Activated naive CD8-positive, alpha-beta T cell treated with anti-CD3 and anti-CD28 coated beads, Interleukin-2, amount 50 U/mL, for 24 hours (primary cell): ENCODE measurements at regions not wholly inside any gene's neighbourhood (a gene's known extent, or its start where the extent isn't known, plus 50 kb on each side); places are given as distances from the start of the nearest gene placed in this dataset.

Source experiments
- ATAC-seq: fragments of 150-1000 bp; cut with Tn5 transposase; one replicate; pipeline ENCODE4 v1.10.0; 2021
- DNase-seq: peaks from one replicate; pipeline ENCODE4 v3.0.0; 2021
- H3K27ac Mint-ChIP-seq: one replicate; pipeline ENCODE4 v1.8.0; 2021; ENCODE audit warnings: mild to moderate bottlenecking, mixed read lengths
- H3K27me3 Mint-ChIP-seq: one replicate; pipeline ENCODE4 v1.8.0; 2021; ENCODE audit warnings: mixed read lengths
- H3K36me3 Mint-ChIP-seq: one replicate; pipeline ENCODE4 v1.8.0; 2021; ENCODE audit warnings: low read depth, mixed read lengths
- H3K4me1 Mint-ChIP-seq: one replicate; pipeline ENCODE4 v1.8.0; 2021; ENCODE audit warnings: mixed read lengths
- H3K4me3 Mint-ChIP-seq: one replicate; pipeline ENCODE4 v1.8.0; 2021; ENCODE audit warnings: mild to moderate bottlenecking, moderate library complexity, mixed read lengths
- H3K9me3 Mint-ChIP-seq: one replicate; pipeline ENCODE4 v1.8.0; 2021; ENCODE audit warnings: mixed read lengths

DNA sequence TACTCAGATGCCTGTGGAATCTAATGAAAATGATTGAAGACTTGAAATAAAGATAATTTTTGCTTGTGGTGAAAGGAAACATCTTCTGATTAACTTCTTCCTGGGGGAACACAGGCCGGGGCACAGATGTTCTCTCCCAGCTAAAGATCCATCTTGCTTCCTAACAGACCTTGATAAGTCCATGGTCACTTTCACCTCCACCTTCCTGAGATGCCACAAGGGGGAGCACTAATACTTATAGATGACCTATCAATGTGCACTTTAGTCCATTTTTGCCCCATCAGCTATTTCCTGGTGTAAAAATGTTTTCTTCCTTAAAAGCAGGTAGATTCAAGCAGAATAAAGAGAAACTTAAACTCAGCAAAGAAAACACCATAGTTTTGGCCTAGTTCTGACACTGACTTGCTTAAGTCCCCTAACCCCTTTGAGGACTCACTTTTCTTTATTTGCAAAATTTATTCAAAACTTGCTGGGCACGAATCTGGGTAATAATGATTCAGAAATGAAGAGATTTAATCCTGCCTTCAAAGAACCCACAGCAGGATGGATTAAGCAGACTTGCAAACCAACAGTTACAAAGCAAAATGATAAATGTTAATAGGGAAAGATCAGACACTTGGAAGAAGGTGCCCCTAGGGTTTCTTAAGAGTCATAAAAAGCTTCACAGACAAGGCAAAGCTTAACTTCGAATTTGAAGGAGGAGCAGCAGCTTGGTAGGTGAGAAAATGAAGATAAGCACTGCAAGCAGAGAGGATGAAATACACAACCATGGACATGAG lies 158.7 kb downstream of the RAB38 start:
- Mint-ChIP-seq H3K27ac (no peak overlapping the region), H3K9me3 (no peaks in the 10 kb centered on the region), H3K4me1 (no peaks in the 10 kb centered on the region), H3K4me3 (no peak overlapping the region), H3K27me3 (no peaks in the 10 kb centered on the region), H3K36me3 (no peaks in the 10 kb centered on the region)
- DNase-seq (peak; percentile 50), ATAC-seq (peak; percentile 68)

DNA sequence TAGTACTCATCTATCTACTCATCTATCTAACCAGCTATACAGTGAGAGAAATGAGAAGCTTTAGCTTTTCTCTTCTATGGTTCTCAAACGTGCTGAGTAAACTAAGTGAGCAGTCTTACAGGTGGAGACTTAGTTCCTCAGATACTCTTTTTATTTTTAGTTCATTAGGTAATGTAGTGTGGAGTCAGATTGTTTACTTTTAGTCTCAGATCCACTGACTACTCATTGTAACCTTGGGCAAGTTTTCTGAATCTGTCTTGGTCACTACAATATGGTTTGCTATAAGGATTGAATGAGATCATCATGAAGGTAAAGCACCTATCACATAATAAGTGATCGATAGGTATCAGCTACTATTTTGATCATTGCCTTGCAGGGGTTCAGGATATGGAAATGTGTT lies 160.1 kb downstream of the RAB38 start:
- H3K4me1 Mint-ChIP-seq: no peaks in the 10 kb centered on the region
- H3K27ac Mint-ChIP-seq: no peak overlapping the region
- no peaks in the 10 kb centered on the region for H3K27me3 Mint-ChIP-seq
- H3K9me3 Mint-ChIP-seq: no peaks in the 10 kb centered on the region
- DNase-seq: no peak
- H3K36me3 Mint-ChIP-seq: no peaks in the 10 kb centered on the region
- no peak overlapping the region for H3K4me3 Mint-ChIP-seq
- ATAC-seq: no peak

DNA sequence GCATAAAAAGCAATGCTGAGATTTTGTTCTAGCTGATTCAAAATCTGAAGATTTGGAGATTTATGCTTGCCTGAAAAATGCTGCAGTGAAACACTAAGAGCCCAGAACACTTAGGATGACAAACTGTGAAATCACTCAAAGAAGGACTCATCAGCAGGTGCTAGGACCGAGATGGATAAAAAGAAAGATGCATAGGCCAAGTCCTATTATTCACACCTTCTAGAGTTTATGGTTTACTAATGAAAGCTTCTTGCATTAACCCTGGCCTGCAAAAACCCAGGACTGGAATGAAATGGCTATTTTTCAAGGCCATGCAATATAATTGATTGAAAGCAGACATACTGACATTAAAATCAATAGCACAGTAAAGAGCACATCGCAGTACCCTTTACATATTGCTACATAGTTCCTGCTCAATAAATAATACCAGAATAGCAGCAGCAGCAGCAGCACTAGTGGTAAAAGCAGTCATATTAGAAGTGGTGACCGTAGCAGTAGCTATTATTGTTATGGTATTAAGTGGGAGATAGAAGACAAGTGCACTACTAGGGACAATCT lies 161.7 kb downstream of the RAB38 start:
- no peak overlapping the region for H3K4me3 Mint-ChIP-seq
- no peaks in the 10 kb centered on the region for H3K9me3 Mint-ChIP-seq
- no peak overlapping the region for H3K27ac Mint-ChIP-seq
- no peaks in the 10 kb centered on the region for H3K4me1 Mint-ChIP-seq
- no peak for ATAC-seq
- peaks cover 1% of the 10 kb centered on the region for H3K27me3 Mint-ChIP-seq
- DNase-seq: no peak
- H3K36me3 Mint-ChIP-seq: no peaks in the 10 kb centered on the region

DNA sequence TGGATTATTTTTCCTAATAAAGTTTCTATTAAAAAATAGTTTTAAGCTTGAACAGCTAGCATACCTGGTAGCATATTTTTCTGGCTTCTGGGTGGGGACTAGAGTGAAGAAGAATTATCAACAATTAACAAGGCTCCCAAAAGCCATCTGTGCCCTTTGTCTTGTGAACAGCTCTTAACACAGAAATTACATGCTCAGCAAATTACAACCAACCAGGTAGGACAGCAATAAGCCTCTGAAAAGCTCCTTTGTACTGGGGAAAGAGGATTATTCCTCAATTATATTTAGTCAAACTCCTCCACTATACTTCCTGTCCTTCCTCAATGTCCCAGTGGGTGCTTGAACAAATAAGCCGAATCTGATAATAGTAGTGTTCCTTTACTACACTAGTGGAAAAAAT lies 162.8 kb downstream of the RAB38 start:
- no peaks in the 10 kb centered on the region for H3K36me3 Mint-ChIP-seq
- H3K4me3 Mint-ChIP-seq: no peak overlapping the region
- no peaks in the 10 kb centered on the region for H3K4me1 Mint-ChIP-seq
- H3K9me3 Mint-ChIP-seq: no peaks in the 10 kb centered on the region
- DNase-seq (no peak), ATAC-seq (no peak)
- H3K27ac Mint-ChIP-seq: no peak overlapping the region
- H3K27me3 Mint-ChIP-seq: peaks cover 1% of the 10 kb centered on the region

DNA sequence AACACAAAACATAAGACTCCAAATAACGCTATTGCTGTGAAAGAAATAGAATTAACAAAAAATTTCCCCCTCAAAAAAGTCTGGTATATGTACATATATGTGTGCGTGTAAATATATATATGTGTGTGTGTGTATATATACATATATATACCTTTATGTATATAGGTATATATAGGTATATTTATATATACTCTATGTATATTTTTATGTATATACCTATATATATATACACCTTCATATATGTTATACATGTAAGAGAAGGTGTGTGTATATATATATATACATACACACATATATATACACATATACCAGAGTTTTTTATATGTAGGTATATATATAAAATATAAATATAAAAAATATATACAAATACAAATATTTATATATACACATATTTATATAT lies 199.2 kb downstream of the RAB38 start:
- peaks cover 2% of the 10 kb centered on the region for H3K27me3 Mint-ChIP-seq
- H3K4me1 Mint-ChIP-seq: no peaks in the 10 kb centered on the region
- H3K27ac Mint-ChIP-seq: no peak overlapping the region
- H3K36me3 Mint-ChIP-seq: no peaks in the 10 kb centered on the region
- DNase-seq (no peak), ATAC-seq (no peak)
- H3K9me3 Mint-ChIP-seq: no peaks in the 10 kb centered on the region
- H3K4me3 Mint-ChIP-seq: no peak overlapping the region

DNA sequence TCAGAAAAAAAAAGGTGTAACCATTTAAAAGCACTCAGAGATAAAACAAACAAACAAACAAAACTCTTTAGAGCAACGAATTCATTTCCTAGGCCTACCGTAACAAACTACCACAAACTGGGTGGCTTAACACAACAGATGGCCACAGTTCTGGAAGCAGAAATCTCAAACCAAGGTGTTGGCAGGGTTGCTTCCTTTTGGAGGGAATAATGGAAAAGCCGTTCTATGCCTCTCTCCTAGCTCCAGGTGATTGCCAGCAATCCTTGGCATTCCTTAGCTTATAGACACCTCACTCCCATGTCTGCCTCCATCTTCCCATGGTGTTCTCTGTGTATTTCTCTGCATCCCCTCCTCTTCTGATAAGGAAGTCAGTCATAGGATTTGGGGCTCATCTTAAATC lies 200.4 kb downstream of the RAB38 start:
- ATAC-seq (no peak), DNase-seq (no peak)
- H3K4me1 Mint-ChIP-seq: no peaks in the 10 kb centered on the region
- H3K36me3 Mint-ChIP-seq: no peaks in the 10 kb centered on the region
- no peak overlapping the region for H3K27ac Mint-ChIP-seq
- H3K4me3 Mint-ChIP-seq: no peak overlapping the region
- no peaks in the 10 kb centered on the region for H3K9me3 Mint-ChIP-seq
- H3K27me3 Mint-ChIP-seq: peaks cover 4% of the 10 kb centered on the region

DNA sequence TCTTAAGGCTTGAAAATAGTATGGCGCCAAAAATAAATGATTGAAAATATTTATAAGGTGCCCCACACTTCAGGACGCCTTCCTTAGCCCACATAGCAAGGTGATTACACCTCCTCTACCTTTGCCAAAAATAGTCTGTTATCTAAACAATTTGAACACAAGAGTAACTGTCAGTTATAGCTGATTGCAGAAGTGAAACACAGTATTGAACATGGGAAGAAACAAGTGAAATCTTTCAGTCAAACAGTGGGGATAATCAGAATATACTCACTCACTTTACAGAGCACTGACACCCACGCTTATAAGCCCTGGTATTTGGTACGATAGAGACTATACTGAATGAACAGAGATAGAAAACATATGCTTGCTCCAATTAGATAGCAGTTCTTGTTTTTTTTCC lies 203.1 kb downstream of the RAB38 start:
- peaks cover 4% of the 10 kb centered on the region for H3K27me3 Mint-ChIP-seq
- no peaks in the 10 kb centered on the region for H3K4me1 Mint-ChIP-seq
- H3K4me3 Mint-ChIP-seq: no peak overlapping the region
- DNase-seq (no peak), ATAC-seq (no peak)
- H3K27ac Mint-ChIP-seq: no peak overlapping the region
- H3K9me3 Mint-ChIP-seq: no peaks in the 10 kb centered on the region
- no peaks in the 10 kb centered on the region for H3K36me3 Mint-ChIP-seq

DNA sequence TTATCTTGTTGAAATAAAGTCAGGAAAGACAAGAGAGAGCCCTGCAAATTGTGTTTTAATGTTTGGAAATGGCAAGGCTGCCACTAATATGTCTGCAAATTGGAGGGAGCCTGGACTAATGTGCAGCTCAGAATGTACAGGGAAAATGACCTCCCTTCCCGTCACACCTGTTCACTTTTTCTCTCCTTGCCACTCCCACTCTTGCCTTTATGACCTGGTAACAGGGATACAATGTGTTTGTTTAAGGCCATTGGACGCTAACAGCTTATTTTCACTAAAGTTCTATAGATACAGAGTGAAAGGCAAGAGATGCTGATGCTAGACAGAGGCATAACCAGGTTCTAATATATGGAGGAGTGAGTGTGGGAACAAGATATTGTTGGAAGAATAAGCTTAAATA lies 203.9 kb downstream of the RAB38 start:
- no peak for ATAC-seq
- H3K36me3 Mint-ChIP-seq: no peaks in the 10 kb centered on the region
- H3K4me1 Mint-ChIP-seq: no peaks in the 10 kb centered on the region
- H3K9me3 Mint-ChIP-seq: no peaks in the 10 kb centered on the region
- peaks cover 4% of the 10 kb centered on the region for H3K27me3 Mint-ChIP-seq
- no peak overlapping the region for H3K4me3 Mint-ChIP-seq
- no peak overlapping the region for H3K27ac Mint-ChIP-seq
- no peak for DNase-seq

DNA sequence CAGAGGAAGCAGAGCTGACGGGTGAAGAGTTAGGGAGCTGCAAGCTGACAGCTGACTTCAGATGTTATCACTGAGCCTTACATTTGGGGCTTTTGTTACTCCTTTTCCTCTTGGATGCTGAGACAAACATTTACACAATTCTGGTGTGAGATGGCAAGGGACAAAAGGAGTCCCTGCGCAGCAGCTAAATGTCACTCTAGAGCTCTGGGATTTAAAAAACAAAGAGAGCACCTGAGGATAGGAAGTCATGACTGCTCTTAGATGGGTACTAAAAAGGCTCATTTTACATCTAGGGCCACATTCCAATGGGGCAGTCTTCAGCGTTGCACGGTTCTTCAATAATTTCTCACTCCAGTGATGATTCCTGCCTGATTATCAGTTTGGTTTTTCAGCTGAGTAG lies 204.5 kb downstream of the RAB38 start:
- H3K4me1 Mint-ChIP-seq: no peaks in the 10 kb centered on the region
- H3K36me3 Mint-ChIP-seq: no peaks in the 10 kb centered on the region
- no peak overlapping the region for H3K27ac Mint-ChIP-seq
- H3K9me3 Mint-ChIP-seq: no peaks in the 10 kb centered on the region
- no peak for ATAC-seq
- no peak overlapping the region for H3K4me3 Mint-ChIP-seq
- H3K27me3 Mint-ChIP-seq: peaks cover 4% of the 10 kb centered on the region
- DNase-seq: no peak

DNA sequence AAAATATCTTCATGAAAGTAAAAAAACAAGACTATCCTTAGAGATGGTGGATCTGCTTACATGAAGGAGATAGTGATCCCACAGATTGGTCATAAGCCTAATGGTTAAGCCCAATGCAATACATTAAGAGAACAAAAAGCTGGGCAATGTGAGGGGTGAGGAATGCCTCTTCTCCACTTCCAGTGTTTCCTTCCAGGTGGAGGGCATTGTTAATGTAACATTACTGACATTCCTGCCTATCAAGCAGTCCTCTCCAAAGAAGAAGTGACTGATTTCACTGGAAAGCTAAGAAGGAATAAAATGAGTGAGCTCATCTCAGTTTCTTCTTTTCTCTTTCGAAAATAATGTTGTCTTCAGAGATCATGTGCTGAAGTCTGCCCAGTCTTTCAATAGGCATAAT lies 207.8 kb downstream of the RAB38 start:
- H3K9me3 Mint-ChIP-seq: no peaks in the 10 kb centered on the region

DNA sequence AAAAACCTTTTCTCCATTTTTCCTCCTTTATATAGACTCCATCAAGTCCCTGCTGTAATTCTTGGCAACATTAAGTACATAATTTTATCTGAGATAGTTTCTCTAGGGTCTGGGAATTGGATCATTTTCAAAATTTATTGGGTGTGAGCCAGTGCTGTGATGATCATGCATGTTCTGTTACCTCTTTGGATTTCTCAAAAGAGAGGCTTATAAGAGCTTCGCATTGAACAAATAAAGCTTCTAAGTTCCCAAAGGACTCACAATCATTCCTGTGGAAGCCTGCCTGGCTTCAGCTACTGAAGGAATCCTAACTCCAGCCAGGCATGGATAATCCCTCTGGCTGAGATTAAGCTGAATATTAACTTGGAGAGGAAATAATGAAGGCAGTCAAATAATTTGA lies 208.5 kb downstream of the RAB38 start:
- Mint-ChIP-seq H3K27me3 (peaks cover 2% of the 10 kb centered on the region), H3K4me1 (no peaks in the 10 kb centered on the region), H3K36me3 (no peaks in the 10 kb centered on the region), H3K4me3 (no peak overlapping the region), H3K27ac (no peak overlapping the region), H3K9me3 (no peaks in the 10 kb centered on the region)
- no peak for ATAC-seq
- no peak for DNase-seq

More for the DNA sequence above, 207.8 kb downstream of the RAB38 start:
- Mint-ChIP-seq H3K4me3 (no peak overlapping the region), H3K4me1 (no peaks in the 10 kb centered on the region), H3K27me3 (peaks cover 2% of the 10 kb centered on the region), H3K27ac (no peak overlapping the region), H3K36me3 (no peaks in the 10 kb centered on the region)
- DNase-seq (no peak), ATAC-seq (no peak)

DNA sequence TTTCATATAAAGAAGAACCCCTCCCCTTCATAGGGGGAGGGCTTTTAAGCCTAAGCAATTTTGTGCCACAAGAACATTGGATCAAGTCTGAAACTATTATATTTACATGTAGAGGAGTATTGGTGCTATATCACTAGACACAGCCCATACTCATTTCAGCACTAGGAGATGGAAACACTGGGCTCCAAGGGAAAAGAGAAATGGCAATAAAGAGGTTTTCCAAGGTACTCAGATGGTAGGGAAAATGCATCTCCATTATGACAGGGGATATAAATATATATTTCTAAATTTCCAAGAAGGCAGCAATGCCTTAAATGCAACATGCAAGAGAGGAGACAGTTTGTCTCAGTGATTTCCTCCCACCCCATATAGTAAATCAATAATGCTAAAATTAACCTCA lies 209.0 kb downstream of the RAB38 start:
- peaks cover 2% of the 10 kb centered on the region for H3K27me3 Mint-ChIP-seq
- no peaks in the 10 kb centered on the region for H3K4me1 Mint-ChIP-seq
- no peaks in the 10 kb centered on the region for H3K36me3 Mint-ChIP-seq
- H3K9me3 Mint-ChIP-seq: no peaks in the 10 kb centered on the region
- ATAC-seq: no peak
- DNase-seq: no peak
- H3K27ac Mint-ChIP-seq: no peak overlapping the region
- no peak overlapping the region for H3K4me3 Mint-ChIP-seq

DNA sequence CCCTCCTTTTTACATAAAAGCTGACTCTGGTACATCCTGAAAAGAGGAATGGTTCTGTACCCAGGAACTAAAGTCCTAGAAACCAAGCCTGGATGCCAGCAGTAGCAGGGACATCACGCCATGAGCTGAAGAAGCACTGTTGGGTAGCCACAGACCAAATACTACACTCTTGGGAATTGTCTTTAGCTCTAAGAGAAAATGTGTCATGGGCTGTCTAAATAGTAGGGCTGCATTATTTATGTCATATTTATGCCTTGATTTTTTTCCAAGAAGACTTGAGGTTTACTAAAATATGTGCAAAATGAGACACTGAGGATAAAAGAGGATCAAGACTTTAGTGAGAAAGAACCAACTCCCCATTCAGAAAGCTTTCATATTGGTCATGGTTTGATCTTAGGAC lies 213.6 kb downstream of the RAB38 start:
- H3K27me3 Mint-ChIP-seq: no peaks in the 10 kb centered on the region
- H3K4me1 Mint-ChIP-seq: no peaks in the 10 kb centered on the region
- DNase-seq (no peak), ATAC-seq (no peak)
- H3K4me3 Mint-ChIP-seq: no peak overlapping the region
- no peaks in the 10 kb centered on the region for H3K36me3 Mint-ChIP-seq
- no peaks in the 10 kb centered on the region for H3K9me3 Mint-ChIP-seq
- no peak overlapping the region for H3K27ac Mint-ChIP-seq

DNA sequence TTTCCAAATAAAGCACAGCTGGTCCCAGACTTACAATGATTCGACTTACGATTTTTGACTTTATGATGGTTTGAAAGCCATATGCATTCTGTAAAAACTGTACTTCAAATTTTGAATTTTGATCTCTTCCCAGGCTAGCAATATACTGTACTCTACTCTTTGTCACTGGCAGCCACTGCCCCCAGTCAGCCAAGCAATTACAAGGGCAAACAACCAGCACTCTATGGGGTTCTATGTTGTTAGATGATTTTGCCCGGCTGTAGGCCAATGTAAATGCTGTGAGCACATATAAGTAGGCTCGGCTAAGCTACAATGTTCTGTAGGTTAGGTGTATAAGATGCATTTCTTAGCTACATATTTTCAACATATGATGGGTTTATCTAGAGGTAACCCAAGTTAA lies 217.3 kb downstream of the RAB38 start:
- H3K36me3 Mint-ChIP-seq: no peaks in the 10 kb centered on the region
- H3K9me3 Mint-ChIP-seq: no peaks in the 10 kb centered on the region
- H3K4me3 Mint-ChIP-seq: no peak overlapping the region
- peaks cover 6% of the 10 kb centered on the region for H3K27me3 Mint-ChIP-seq
- no peak for ATAC-seq
- no peak overlapping the region for H3K27ac Mint-ChIP-seq
- DNase-seq: no peak
- no peaks in the 10 kb centered on the region for H3K4me1 Mint-ChIP-seq

DNA sequence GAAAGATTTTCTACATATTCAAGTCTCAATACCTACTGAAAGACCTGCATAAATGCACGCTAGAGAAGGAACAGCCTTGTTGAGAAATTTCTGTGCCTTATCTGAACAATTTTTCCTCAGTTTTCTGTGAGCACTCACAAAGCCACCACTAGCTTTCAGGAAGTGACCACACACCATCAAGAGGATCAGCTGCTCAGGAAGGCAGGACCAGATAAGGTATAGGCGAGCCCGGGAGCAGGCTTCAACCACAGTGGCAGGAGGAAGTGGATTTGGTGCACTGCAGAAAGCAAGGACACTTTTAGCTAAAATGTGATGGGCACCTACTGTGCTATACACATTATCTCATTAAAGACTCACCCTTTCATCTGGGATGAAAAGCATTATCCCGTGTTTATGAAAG lies 220.8 kb downstream of the RAB38 start:
- no peak for DNase-seq
- H3K36me3 Mint-ChIP-seq: no peaks in the 10 kb centered on the region
- no peaks in the 10 kb centered on the region for H3K4me1 Mint-ChIP-seq
- no peak overlapping the region for H3K4me3 Mint-ChIP-seq
- ATAC-seq: no peak
- H3K27ac Mint-ChIP-seq: no peak overlapping the region
- H3K9me3 Mint-ChIP-seq: peaks cover 4% of the 10 kb centered on the region
- peaks cover 6% of the 10 kb centered on the region for H3K27me3 Mint-ChIP-seq

DNA sequence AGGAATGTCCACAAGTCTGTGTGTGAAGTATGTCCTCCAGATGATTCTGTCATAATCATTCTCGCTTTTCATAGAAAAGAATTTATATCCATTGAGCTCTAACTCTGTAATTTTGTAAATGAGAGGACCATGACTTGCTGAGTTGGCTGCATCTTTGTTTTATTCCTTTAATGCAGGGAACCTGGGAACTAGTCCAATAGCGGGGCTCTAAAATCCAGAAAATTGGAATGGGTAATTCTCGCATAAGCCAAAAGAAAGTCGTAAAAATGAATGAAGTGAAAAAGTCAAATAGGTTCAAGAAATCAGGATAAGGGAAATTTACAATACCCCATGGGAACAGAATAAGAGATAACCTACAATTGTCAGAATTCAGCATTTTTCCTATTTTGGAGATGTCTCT lies 232.5 kb downstream of the RAB38 start:
- H3K27me3 Mint-ChIP-seq: no peaks in the 10 kb centered on the region
- no peaks in the 10 kb centered on the region for H3K4me1 Mint-ChIP-seq
- H3K4me3 Mint-ChIP-seq: no peak overlapping the region
- H3K9me3 Mint-ChIP-seq: no peaks in the 10 kb centered on the region
- H3K36me3 Mint-ChIP-seq: no peaks in the 10 kb centered on the region
- no peak overlapping the region for H3K27ac Mint-ChIP-seq
- no peak for ATAC-seq
- no peak for DNase-seq
